SK-MEL-5 (cell line): ENCODE measurements at regions not wholly inside any gene's neighbourhood (a gene's known extent, or its start where the extent isn't known, plus 50 kb on each side); places are given as distances from the start of the nearest gene placed in this dataset.
"Not testable (repeated sequence)": the region's sequence is repeated elsewhere in the genome, so short reads cannot be mapped to it uniquely, and the experiment has no call there.

ENCODE experiments used
- DNase-seq: peaks from one replicate; pipeline ENCODE4 v3.0.0-alpha.2; 2016; ENCODE audit warnings: low read depth, low spot score
- in situ Hi-C: cut with HindIII; loops from 2 replicates; pipeline ENCODE4 v1.10.0; 2016; ENCODE audit warnings: low sequenced_read_pairs, high pct_unique_total_duplicates, low pct_unique_long_range_greater_than_20kb

- no peak for DNase-seq
- in situ Hi-C loops: no loop called here
These were observed 136.2 kb downstream of the NDUFA12 start for GRCh38 chr12:94867066-94867855.

DNA sequence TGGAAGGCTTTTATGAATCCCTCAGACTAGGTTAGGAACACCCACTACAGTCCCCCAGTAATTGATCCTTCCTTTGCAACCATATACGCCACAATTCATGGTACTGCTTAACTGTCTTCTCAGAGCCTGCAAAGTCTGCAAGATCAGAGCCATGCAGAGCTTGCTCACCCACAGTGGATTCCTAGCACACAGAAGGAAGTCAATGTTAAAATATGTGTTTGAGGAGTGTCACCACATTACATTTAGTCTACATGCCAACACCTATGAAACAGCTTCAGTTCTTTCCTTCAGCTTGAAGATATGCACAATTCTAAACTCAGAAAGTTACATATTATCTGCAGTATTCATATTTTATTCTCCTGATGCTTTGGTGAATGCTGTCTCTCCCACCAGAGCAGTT lies 138.5 kb downstream of the NDUFA12 start:
- in situ Hi-C loops: no loop called here
- DNase-seq: no peak

DNA sequence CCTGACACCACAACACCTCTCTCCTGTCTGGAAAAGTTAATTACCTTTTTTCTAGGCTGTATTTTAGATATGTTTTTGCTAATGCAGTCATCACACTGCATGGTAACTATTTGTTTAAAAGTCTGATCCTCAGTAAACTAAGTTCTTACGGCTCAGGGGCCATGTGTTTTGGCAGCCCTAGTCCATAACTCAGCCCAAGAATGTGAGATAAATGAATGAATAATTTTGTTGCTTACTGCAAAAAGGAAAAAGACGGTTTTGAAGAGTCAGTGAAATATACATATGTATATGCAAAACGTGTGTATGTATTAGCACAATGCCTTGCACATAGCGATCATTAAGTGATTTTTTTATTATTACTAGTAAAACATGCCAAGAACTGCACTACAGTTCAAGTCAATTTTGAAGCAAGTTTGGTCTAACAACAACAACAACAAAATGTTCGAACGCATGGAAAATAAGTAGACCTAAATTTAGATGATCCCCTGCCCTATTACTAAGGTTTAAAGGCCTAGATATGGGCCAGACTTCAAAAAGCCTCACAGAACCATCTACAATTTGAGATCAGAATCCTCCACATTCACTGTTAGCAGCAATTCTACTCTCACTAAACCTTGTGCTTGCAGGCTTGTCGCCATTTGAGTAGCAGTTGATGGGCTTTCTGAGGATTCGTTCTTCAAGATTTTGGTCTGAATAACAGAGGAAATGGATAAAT lies 140.0 kb downstream of the NDUFA12 start:
- DNase-seq: no peak
- in situ Hi-C loops: no loop called here

DNA sequence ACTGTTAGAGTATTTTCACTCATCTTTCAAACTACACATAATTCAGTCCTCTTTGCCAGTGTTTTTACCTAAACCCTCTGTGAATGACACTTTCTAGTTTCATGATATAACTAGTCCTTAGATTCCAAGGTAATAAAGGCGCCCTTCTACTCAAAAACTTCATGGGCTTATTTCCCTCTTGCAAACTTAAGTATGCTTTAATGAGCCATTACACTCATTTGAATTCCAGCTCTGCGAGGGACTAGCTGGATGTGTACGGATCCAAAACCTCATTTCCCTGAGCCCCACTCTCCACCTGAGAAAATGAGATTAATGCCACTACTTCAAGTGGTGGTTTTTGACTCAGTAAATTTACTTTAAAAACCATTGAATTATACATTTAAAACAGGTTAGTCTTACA lies 141.1 kb downstream of the NDUFA12 start:
- in situ Hi-C loops: no loop called here
- no peak for DNase-seq

DNA sequence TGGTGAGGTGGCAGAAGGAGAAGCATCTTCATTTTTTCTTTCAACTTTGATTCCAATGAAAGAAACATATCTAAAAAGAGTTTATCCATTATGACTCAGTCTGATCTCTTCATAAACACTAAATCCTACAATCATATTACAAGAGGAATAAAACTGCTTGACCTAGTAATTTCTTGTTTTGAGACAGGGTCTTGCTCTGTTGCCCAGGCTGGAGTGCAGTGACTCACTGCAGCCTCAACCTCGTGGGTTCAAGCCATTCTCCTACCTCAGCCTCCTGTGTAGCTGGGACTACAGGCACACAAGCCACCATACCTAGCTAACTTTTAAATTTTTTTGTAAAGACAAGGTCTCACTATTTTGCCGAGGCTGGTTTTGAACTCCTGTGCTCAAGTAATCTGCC lies 147.2 kb downstream of the NDUFA12 start:
- in situ Hi-C loops: no loop called here
- DNase-seq: no peak

DNA sequence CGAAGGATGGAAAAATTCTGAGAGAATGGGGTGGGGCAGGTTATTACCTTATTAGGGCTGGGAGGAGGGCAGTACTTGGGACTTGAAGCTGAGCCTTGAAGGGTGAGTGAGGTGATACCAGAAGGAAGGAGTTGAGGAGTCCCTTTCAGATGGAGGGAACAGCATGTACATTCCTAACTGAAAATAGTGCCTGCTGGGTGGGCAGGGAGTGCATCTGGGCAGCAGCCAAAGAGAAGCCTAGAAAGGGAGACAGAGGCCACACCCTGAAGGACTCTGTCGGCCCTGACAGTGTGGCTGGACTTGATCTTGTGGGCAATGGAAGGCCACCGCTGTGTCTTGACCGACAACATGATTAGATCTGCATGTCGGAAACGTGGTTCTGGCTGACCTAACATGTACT lies 147.6 kb downstream of the NDUFA12 start:
- DNase-seq: no peak
- in situ Hi-C loops: no loop called here

DNA sequence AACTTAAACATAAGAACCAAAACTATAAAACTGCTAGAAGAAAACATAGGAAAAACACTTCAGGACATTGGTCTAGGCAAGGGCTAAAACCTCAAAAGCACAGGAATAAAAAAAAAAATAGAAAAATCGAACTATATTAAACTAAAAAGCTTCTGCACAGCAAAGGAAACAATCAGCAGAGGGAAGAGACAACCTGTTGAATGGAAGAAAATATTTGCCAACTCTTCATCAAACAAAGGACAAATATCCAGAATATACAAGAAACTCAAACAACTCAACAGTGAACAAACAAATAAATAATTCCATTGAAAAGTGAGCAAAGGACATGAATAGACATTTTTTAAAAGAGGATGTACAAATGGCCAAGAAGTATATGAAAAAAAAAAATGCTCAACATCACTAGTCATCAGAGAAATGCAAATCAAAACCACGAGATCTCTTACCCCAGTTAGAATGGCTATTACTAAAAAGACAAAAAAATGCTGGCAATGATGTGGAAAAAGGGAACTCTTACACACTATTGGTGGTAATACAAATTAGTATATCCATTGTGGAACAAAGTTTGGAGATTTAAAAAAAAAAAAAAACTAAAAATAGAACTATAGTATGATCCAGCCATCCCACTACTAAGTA lies 152.0 kb downstream of the NDUFA12 start:
- no peak for DNase-seq
- in situ Hi-C loops: no loop called here

GRCh38 chr12:94849411-94849976 lies 154.0 kb downstream of the NDUFA12 start:
- DNase-seq: no peak
- in situ Hi-C loops: no loop called here

GRCh38 chr12:94848966-94849365 lies 154.5 kb downstream of the NDUFA12 start:
- no peak for DNase-seq
- in situ Hi-C loops: no loop called here

- in situ Hi-C loops: no loop called here
- no peak for DNase-seq
These were observed 158.4 kb downstream of the NDUFA12 start for GRCh38 chr12:94845110-94845509.

- in situ Hi-C loops: no loop called here
- DNase-seq: no peak
These were observed 159.0 kb downstream of the NDUFA12 start for GRCh38 chr12:94844452-94844851.

- DNase-seq: no peak
- in situ Hi-C loops: no loop called here
These were observed 161.4 kb downstream of the NDUFA12 start for GRCh38 chr12:94841904-94842610.

DNA sequence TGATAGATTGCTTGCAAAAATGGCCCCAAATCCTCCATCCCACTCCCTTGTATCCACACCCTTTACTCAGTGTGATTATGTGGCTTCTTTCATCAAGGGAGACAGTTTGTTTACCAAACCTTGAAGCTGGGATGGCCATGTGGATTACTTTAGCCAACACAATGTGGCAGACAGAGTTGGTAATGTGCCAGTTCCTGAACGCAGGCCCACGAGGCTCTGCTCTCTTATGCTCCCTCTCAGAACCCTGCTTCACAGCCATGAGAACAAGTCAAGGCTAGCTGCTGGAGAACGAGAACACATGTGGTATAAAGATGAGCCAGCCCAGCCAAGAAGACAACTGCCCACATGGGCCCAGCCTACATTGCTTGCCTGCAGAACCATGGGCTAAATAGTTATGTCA lies 162.3 kb downstream of the NDUFA12 start:
- DNase-seq: no peak
- in situ Hi-C loops: no loop called here

GRCh38 chr12:94839347-94839746 lies 164.2 kb downstream of the NDUFA12 start:
- no peak for DNase-seq
- in situ Hi-C loops: no loop called here

DNA sequence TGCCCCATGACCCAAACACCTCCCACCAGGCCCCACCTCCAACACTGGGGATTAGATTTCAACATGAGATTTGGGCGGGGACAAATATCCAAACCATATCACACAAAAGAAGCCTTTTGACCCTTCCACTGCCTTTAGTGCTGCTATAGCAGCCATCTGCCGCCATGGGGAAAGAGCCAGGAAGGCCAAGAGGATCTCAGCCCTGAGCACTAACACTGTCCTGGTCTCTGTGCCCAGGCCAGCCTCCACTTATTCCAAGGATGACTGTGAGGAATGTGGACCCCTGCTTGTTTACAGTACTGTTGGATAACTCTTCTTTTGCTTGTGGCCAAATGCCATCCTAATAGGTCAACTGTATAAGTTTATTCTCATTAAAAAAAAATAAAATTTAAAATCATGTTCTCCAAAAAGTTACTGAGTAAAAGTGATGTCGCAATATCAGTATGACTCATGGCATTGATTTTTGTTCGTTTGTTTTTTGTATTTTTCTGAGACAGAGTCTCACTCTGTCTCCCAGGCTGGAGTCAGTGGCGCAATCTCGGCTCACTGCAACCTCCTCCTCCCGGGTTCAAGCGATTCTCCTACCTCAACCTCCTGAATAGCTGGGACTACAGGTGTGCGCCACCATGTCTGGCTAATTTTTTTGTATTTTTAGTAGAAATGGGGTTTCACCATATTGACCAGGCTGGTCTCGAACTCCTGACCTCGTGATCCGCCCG lies 166.4 kb downstream of the NDUFA12 start:
- in situ Hi-C loops, DNase-seq: not testable (repeated sequence)

DNA sequence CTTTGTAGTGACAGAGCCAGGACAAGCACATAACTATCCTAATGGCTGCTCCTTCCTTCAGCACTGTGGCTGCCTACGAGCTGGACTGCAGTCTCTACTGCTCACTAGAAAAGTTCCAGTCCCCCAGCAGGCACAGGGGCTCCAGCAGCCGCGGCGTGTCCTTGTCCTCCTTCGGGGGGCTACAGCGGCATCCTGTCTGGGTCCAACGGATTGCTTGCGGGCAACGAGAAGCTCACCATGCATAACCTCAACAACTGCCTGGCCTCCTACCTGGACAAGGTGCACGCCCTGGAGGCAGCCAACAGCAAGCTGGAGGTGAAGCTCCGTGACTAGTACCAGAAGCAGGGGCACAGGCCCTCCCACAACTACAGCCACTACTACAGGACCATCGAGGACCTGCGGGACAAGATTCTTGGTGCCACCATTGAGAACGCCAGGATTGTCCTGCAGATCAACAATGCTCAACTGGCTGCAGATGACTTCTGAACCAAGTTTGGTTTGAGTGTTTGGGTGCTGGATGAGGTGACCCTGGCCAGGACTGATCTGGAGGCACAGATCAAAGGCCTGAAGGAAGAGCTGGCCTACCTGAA lies 169.4 kb downstream of the NDUFA12 start:
- in situ Hi-C loops: no loop called here
- DNase-seq: no peak
